ENCODE measurements at regions not wholly inside any gene's neighbourhood (a gene's known extent, or its start where the extent isn't known, plus 50 kb on each side); places are given as distances from the start of the nearest gene placed in this dataset.

DNA sequence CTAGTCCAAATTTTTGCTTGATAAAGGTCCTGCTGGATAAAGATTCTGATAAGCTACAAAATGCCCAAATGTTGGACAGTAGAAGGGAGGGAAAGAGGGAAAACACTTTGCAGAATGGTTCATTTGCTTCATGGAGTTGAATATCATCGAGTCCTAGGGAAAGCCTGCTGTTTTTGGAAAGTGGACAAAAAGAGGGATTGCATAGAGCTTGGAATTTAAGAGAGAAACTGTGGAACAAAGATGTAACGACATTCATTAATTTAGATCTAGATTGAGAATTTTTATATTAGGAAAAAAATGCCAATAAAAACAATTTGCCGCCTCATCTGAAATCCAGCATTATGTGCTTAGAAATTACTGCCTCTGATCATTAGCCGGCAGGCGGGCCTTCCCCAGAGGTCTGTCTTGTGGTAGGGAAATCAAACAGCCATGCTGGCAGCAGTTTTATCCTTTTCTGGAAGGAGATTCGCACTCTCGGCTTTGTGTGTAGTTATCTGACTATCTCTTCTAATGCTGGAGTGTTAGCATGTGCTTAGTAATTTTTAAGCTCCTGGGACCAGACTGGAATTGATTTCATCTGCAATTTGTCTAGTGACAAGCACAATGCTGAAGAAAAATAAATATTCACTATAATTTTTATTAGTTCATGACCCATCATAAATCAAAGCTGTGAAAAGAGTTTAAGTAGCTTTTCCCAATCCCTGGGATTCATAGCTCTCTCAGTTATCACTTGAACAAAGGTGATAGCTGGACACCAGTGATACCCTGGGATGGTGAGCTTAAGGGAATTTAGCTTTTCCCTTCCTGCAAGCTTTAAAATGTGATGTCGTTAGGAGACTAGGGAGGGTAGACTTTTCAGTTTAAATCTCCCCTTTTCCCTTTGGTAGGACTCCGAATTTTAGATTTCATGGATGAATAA lies 329.5 kb downstream of the PRL start:
- ChIA-PET POLR2A (ENCODE audit: low non-redundant PET) (interaction anchor here (0.6 kb wide), 1 partner anchor 17 kb away, joined by 3 read pairs; no protein-coding TSS in a partner anchor), CTCF (interaction anchor here (0.6 to 0.7 kb wide), 2 partner anchors 31 to 198 kb away, joined by 3 to 7 read pairs; no protein-coding TSS in a partner anchor)
- DNase-seq (ENCODE audit: low spot score): no peak
- no peak overlapping the region for H3K27ac ChIP-seq
- TF ChIP-seq, protein P1, sequence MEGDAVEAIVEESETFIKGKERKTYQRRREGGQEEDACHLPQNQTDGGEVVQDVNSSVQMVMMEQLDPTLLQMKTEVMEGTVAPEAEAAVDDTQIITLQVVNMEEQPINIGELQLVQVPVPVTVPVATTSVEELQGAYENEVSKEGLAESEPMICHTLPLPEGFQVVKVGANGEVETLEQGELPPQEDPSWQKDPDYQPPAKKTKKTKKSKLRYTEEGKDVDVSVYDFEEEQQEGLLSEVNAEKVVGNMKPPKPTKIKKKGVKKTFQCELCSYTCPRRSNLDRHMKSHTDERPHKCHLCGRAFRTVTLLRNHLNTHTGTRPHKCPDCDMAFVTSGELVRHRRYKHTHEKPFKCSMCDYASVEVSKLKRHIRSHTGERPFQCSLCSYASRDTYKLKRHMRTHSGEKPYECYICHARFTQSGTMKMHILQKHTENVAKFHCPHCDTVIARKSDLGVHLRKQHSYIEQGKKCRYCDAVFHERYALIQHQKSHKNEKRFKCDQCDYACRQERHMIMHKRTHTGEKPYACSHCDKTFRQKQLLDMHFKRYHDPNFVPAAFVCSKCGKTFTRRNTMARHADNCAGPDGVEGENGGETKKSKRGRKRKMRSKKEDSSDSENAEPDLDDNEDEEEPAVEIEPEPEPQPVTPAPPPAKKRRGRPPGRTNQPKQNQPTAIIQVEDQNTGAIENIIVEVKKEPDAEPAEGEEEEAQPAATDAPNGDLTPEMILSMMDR (conservative IDR thresholded peaks at IDR 0.05; ENCODE audit: low read depth): no peak

DNA sequence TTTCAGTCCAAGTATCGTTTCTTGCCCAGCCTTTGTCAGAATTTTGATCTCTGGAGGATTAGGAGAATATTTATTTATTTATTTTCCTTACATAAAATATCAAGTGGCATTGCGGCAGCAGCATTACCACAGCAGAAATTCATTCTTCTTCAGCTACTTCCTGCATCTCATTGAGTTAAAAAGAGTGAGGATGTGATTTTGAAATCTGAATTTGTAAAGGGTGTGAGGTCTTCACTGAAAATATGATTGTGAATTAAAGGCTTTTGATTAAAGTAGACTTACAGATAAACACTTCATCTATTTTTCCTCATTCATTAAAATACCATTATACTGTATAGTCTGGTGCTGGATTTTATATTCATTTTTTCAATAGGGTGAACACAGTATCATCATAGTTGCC lies 328.4 kb downstream of the PRL start:
- POLR2A ChIA-PET (ENCODE audit: low non-redundant PET): no interaction called here
- CTCF ChIA-PET: interaction anchor here (0.5 kb wide), 1 partner anchor 372 kb away, joined by 5 read pairs; no protein-coding TSS in a partner anchor
- H3K27ac ChIP-seq: no peak overlapping the region
- TF ChIP-seq, protein P1 (conservative IDR thresholded peaks at IDR 0.05; ENCODE audit: low read depth): no peak
- no peak for DNase-seq (ENCODE audit: low spot score)

DNA sequence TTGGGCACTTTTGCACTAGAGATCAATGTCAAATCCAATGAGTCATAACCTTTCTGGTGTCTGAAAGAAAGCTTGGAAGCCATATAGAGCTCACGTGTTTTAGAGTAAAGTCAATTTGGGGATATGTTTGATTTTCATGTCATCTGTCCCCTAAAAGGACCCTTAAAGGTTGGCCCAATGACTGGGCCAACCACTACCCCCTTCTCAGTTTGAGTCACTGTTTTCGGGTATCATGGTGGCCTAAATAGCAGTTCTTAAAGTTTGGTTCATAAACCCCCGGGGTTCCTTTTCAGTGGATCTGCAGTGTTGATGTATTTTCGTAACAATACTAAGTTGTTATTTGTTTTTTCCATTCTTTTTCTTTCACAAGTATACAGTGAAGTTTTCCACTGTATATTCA lies 327.6 kb downstream of the PRL start:
- CTCF ChIA-PET: no interaction called here
- POLR2A ChIA-PET (ENCODE audit: low non-redundant PET): no interaction called here

DNA sequence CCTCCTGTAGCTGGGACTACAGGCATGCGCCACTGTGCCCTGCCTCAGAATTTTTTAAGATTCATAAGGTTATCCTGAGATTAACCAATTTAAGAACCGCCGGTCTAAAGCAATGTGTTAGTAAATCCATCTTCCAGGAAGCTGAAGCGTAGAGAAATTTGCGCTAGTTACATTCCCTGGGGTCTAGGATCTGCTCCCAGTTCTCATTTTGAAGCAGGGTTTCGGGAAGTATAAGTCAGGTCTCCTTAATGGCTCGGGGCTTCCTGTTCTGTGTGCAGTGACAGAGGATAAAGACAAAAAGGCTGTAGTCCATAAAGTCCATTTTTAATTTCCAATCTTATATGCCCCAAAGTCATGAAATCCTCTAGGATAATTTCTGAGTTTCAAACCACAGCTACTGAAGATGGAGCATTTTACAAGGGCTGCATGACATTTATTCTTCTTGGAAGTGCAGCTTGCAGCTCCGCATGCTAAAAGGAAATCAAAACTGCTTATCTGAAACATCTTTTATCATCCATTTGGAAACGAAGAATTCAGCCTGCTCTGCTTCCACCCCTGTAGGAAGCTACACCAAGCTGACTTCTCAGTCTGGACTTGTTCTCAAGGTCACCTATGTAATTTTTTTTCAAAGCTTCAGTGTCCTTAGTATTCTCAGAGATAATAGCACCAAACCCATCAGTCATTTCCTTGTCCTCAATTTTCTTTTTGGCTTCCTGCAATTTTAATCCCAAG lies 326.1 kb downstream of the PRL start:
- H3K27ac ChIP-seq: no peak overlapping the region
- ChIA-PET POLR2A (ENCODE audit: low non-redundant PET) (no interaction called here), CTCF (interaction anchor here (0.6 kb wide), 1 partner anchor 1006 kb away, joined by 3 read pairs; no protein-coding TSS in a partner anchor)
- DNase-seq (ENCODE audit: low spot score): no peak
- TF ChIP-seq, protein P1 (conservative IDR thresholded peaks at IDR 0.05; ENCODE audit: low read depth): no peak

More for the DNA sequence above, 327.6 kb downstream of the PRL start:
- TF ChIP-seq, protein P1 (conservative IDR thresholded peaks at IDR 0.05; ENCODE audit: low read depth): no peak
- no peak for DNase-seq (ENCODE audit: low spot score)
- no peak overlapping the region for H3K27ac ChIP-seq

DNA sequence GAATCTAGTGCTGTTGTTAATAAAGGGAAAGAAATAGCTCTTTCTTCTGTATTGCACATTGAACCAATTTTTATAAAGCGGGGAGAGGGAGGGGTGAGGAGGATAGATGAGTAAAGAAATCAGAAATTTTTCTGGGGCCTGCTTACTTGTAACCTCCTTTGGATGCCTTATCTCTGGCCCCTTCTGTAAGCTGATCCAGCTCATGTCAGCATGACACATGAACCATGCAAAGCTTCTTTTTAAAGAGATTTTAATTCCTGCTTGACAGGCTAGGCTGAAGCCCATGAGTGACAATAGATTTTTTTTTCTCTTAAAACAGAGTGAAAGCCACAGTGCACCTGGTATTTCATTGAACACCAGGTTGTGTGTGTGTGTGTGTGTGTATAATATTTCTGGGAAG lies 325.3 kb downstream of the PRL start:
- CTCF ChIA-PET: interaction anchor here (0.5 to 1.0 kb wide), 3 partner anchors 11 to 1007 kb away, joined by 3 to 5 read pairs (median 3); no protein-coding TSS in a partner anchor
- no peak for DNase-seq (ENCODE audit: low spot score)
- POLR2A ChIA-PET (ENCODE audit: low non-redundant PET): no interaction called here
- no peak overlapping the region for H3K27ac ChIP-seq
- TF ChIP-seq, protein P1 (conservative IDR thresholded peaks at IDR 0.05; ENCODE audit: low read depth): no peak

DNA sequence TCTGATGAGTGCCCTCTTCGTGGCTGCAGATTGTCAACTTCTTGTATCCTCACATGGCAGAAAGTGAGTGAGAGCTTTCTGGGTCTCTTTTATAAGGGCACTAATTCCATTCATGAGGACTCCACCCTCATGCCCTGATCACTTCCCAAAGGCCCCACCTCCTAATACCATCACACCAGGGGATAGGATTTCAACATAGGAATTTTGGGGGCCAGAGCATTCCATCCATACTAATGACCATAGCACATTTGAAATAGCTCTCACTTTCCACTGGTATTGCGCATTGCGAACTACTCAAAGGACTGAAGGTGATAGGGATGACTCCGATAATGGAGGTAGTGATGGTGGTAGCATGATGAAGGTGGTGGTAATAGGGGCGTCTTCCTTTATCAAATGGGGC lies 324.3 kb downstream of the PRL start:
- ChIA-PET POLR2A (ENCODE audit: low non-redundant PET) (no interaction called here), CTCF (interaction anchor here (1.0 kb wide), 1 partner anchor 12 kb away, joined by 5 read pairs; no protein-coding TSS in a partner anchor)
- TF ChIP-seq, protein P1 (conservative IDR thresholded peaks at IDR 0.05; ENCODE audit: low read depth): no peak
- H3K27ac ChIP-seq: no peak overlapping the region
- DNase-seq (ENCODE audit: low spot score): no peak

All from RWPE1 (cell line).